ENCODE measurements at regions not wholly inside any gene's neighbourhood (a gene's known extent, or its start where the extent isn't known, plus 50 kb on each side); places are given as distances from the start of the nearest gene placed in this dataset.

DNA sequence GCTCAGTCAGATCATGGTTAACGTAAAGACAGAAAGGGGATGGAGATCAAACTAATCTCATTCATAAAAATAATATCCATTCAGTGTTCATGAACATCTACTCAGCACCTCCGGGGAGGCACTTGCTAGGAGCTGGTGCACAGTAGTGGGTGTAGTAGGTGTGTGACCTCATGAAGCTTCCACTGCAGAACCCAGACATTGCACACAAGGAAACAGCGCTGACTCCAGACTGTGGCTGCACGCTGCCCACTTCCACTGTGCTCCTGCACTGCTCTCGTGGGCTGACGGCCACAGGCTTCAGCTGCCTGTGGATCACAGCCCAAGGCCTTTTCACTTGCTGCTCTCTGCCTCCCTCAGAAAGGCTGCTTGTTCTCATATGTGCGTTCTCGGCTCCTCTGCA lies 214.4 kb upstream of the ZNF507 start:
- DNase-seq, result no peak

DNA sequence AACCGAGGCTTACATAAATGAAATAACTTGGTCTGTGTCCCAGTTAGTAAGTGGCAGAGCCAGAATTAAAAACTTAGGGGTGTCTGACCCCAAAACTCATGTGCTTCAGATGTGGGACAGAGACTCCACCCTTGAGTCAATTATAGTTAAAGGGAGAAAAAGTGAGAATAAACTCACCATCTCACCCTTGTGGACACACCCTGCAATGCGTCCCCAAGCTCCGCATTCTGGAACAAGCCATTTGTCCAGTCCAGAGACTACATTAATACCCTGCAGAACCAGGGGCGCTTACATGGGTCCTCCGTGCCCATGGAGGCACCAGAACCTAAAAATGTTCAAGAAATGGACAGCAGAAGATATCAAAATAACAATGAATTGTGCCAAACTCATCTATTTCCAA lies 207.0 kb upstream of the ZNF507 start:
- no peak for DNase-seq

DNA sequence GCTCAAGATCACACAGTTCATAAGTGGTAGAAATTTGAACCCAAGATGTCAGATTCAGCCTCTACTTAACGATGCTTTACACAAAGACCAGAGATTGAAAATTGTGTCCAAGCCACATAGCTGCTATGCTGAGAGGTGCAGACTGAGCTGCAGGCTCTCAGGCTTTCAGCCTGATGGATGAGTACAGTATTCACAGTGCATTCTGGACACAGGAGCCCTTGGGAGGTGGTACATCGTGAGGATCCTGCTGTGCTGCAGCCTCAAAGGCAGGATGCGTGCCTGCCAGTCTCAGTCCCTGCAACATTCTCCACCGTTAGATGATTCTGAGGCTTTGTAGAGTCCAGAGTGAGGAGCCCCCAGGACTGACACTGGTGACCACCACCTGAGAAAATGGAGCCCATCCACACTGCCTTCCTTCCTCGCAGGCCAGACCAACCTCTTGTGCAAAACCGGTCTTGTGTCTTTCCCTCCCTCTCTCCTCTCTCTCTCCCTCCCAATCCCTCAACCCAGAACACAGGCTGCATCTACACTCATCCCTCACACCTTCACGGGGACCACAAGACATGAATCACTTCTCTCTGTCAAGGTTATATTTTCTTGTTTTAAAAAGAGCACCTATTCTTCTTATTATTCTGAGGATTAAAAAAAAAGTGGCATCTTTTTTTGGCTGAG lies 203.4 kb upstream of the ZNF507 start:
- DNase-seq, result no peak

DNA sequence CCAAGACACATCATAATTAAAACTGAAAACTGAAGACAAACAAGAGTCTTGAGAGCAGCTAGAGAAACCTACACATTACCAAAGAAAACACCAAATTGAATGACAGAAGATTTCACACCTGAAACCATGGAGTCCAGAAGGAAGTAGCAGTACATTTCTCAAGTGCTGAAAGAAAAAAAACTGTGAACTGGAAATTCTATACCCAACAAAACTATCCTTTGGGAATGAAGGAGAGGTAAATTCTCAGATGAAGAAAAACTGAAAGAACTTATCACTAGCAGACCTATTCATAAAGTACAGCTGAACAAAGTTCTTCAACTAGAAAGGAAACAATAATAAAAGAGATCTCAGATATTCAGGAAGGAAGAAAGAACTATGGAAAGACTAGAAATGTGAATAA lies 198.7 kb upstream of the ZNF507 start:
- DNase-seq, result no peak

DNA sequence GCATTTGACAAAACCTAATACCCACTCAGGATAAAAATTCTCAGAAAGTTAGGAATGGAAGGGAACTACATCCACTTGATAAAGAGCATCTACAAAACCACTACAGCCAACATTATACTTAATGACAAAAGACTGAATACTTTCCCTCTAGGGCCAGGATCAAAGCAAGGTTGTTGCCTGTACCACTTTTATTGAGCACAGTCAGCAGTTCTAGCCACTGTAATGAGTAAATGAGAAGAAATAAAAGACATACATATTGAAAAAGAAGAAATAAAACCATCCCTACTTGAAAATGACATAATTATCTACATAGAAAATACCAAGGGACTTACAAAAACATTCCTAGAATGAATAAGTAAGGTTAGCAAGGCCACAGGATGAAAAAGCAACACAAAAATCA lies 194.8 kb upstream of the ZNF507 start:
- no peak for DNase-seq

DNA sequence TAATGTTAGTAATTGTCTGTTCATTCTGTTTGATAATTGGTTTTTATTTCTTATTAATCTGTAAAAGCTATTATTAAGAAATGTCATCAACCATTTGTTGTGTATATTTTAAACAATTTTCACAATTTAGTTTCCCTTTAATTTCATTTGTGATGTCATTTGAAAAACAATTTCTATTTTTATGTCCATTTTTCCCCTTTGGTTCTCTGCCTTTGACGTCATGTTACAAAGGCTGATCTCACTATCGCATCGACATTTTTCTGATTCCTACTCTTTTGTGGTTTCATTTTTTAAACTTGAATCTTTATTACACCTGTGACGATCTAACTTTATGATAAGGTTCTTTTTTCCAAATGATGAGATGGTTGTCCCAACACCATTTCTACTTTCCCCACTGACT lies 191.0 kb upstream of the ZNF507 start:
- DNase-seq, result no peak

DNA sequence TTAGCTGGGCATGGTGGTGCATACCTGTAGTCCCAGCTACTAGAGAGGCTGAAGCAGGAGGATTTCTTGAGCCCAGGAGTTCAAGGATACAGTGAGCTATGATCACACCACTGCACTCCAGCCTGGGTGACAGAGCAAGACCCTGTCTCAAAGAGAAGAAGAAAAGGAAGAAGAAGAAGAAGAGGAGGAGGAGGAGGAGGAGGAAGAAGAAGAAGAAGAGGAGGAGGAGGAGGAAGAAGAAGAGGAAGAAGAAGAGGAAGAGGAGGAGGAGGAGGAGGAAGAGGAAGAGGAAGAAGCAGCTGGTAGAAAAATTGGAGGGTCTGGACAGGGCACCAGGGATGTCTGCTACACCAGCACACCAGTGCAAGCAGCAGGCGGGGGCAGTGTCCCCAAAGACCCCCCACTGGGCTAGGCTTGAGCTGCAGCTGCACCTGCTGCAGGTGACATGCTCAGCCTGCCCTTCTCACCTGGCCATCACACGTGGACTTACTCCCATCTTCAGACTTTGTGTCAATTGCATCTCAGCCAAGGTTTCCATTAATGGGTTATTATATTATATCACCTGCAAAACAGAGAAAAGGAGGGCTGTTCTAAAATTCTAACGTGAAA lies 180.9 kb upstream of the ZNF507 start:
- DNase-seq, result no peak

DNA sequence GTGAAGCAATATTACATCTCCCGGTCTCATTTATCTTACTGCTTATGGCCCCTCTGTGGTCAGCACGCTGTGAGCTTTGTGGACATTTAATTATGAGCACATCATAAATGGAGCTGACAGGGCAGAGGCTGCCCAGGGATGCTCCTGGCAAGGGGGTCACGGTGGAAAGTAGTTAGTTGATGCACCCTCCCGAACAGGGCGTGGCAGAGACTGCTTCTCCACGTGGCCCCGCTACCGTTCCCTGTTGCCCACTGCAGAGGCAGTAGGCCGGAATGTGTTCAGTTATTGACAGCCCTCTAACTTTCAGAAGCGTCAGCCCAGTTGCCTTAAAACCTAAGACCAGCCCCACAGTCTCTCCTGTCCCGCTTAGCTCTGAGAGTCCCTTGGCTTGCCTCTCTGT lies 180.3 kb upstream of the ZNF507 start:
- DNase-seq, result no peak

DNA sequence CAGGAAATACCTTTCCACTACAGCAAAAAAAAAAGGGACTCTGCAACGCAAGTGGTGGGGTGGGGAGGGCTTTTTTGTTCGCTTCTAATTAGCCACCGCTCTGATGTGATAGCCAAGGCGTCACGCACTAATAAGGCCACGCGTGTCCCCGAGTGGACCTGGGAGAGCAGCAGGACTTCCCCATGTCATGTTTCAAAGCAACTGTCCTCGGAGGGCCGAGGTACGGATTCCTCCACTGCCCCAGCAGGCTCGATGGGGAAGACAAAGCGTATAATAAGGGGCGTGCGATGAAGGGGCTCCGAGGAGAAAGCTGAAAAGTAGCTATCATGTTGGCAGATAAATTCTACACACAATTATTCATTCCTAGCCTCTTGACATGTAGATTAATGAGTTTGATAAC lies 179.7 kb upstream of the ZNF507 start:
- DNase-seq, result no peak

DNA sequence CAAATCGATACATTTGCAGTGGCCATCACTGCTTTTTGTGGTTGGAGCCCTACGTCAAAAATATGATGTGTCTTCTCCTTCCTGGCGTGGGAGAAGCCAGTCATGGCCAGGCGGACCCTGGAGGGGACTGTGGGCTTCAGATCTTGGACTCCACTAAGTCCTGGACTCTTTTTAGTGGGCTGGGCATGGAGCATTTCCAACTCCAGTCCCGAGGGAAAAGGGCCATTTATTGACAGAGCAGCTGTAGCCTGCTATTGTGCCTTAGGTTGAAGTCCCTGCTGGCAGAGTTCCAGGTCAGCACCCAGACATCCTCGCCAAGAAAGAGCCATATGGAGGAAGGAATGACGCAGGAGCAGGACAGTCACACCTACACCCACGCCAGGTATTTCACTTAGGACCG lies 179.2 kb upstream of the ZNF507 start:
- DNase-seq, result no peak

DNA sequence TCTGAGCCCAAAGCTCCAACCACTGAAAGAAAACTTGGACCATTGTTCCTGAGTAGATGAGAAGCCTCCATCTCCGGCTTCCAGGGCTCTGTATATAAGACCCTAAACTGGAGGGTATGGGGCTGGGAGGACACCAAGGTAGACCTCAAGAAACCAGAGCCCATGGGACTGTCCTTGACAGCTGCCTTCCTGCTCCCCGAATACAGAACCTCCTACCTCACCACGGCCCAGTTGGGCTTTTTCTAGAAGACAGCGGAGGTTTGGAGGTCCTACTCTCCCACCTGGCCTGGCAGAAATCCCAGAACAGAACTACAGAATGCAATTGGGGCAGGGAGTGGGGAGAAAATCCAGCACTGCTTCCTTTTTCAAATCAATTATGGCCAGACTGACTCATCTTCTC lies 177.3 kb upstream of the ZNF507 start:
- no peak for DNase-seq

DNA sequence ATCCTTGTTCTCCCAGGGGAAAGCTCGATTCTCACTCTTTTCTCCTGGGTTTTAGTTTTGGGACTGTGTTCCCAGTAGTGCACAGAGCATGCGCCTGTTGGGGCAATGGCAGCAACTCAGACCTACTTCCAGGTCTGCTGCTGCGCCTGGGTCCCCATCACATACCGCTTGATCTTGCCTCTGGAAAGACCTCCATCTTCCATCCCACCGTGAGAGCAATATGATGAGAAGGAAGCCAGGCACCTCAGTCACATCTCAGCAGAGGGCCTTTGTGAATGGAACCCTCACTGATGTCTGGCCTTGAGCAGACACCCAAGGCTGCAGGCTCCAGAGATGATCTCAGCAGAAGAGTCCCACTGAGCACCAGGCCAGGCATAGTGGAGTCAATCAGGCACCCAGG lies 176.8 kb upstream of the ZNF507 start:
- no peak for DNase-seq

DNA sequence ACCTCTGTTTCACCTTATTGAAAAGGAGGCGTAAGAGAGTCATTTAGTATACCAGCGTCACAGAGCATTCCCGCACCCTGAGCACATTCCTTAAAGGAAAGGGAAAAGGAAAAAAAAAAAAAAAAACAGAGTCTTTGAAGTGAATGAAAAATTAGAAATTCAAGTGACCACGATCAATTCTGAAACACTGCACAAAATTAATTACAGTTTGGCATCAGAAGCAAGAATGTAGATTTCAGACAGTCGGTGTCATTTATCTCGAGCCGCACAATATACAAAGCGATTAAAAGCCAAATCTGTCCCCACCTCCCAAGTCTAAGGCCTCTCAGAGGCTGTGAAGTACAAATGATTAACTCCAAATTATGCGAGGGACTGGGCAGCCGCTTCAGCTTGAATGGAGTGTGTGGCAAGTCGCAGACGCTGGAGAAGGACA lies 173.7 kb upstream of the ZNF507 start:
- DNase-seq, result no peak

DNA sequence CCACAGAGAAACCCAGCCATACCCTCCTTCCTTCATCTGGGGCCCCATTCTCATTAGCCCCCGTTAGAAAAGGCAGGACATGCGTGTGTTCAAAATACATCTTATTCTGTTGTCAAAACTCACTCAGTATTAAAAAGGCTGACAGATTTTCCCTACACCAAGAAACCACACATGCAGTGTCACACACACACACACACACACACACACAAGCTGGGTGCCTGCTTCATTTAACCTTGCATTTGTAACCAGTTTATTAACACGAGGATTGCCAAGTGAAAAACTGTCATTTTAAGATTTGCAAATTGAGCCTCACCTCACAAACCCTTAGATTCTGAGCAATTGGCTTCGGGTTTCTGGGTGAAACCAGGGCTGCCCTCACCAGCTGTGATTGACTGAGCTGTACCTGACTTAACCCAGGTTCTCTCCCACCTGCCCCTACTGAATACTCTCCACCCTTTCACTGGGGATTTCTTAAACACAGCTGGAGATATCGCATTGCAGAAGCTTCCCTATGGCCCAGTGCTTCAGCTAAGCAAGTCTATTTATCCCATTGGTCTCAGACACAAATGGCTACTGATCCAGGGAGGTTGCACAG lies 172.7 kb upstream of the ZNF507 start:
- DNase-seq, result no peak

DNA sequence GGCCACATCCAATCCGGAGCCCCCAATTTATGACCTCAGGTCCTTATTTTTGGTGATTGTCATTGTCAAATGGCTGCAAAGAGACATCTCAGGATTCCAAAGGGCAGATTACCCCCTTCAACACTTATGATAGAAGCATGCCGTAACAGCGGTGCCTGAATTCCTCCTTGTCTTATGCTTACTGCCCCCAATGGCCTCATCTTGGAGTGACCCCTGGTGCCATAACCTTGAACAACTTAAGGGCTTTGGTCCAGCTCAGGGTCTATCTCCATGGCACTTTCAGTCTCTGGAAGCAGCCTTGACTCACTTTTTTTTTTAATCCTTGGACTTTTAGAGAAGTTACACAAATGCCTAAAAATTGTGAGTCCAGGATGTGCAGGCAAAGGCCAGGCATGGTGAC lies 171.6 kb upstream of the ZNF507 start:
- DNase-seq, result no peak

DNA sequence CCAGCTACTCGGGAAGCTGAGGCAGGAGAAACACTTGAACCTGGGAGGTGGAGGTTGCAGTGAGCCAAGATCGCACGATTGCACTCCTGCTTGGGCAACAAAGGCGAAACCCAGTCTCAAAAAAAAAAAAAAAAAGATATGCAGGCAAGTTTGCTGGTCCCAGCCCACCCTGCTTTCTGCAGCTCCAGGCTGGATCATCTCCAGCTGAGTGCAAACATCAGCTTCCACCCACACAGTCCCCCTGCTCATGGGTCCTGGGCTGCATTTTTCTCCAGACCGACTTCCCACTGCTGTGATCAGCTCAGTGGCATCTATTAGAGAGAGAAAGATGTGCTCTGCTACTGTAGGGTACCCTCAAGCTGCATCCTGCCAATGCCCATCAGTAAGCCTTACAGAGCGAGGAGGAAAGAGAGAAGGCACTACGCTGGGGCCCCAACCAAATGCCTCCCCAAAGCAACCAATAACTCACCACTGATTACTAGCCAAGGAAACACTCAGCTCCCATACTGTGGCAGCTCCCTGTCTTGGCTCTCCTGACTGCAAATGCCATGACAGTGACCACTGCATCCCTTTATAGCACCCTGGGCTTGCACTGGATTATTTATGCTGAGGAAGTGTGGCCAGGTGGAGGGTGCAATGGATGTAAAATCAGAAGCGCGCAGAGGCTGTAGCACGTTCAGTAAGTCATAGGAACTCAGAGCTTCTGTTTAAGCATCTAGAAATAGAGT lies 170.9 kb upstream of the ZNF507 start:
- no peak for DNase-seq

DNA sequence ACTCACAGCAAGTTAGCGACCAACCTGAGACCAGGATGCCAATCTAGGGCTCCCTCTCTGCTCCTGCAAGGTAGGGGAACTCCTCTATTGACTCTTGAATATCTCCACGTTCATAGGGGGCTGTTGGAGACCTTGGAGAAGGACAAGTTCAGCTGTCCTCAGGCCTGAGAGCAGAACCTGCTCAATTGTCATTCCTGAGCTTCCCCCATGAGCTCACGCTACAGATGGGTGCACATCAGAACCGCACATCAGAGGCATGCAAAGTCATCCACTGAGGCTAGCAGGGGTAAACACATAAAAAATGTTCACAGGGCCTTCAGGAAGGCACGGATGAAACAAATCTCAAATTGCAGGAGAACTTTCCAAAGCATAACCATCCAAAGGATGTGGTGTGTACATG lies 168.8 kb upstream of the ZNF507 start:
- no peak for DNase-seq

DNA sequence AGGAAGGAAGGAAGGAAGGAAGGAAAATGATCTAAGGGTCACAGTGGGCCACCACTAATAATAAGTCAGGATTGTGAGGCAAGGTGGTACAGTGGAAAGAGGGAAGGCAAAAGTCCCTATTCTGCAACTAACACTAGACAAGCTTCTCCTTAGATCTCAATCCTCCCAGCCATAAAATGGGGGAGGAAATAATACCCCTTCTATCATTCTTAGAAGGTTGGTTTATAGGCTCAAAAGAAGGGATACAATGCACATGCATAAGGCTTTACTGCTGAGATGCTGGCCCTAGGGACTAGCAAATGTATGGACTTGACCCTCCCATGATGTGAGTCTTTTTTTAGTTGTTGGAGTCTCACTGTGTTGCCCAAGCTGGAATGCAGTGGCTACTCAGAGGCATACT lies 167.7 kb upstream of the ZNF507 start:
- no peak for DNase-seq

DNA sequence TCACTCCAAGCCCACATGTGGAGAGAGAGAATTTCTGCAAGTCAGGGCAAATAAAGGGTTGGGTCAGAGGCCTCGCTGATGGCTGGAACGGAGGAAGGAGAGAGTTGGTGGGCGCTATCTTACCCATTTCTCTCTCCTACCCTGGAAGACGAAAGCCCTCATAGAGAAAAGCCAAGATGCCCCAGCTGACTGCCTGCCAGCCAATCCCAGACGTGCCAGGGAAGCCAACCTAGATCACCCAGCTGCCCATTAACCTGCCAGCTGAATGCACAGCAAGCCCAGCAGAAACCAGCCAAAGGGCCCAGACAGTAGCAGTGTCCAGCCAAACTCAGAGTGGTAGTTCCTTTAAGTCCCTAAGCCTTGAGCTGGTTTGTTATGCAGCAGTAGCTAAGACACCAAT lies 167.0 kb upstream of the ZNF507 start:
- no peak for DNase-seq

DNA sequence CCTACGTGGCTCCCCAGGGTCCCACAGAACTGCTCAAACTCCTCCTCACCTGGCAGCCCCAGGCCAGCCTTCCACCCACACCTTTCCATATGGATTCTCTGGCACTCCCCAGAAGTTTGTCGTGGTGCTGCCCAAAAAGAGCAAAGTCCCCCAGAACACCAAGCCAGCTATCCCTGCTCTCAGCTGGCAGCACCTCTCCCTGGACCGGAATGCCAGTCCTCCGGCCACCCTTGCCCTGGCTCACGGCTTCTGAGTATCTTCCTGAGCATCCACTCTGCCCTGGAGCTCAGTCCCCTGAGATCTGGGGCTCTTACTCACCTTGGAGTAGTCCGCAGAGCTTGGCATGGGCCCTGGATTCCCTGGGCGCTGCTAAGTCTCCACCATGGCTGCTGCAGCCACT lies 166.5 kb upstream of the ZNF507 start:
- DNase-seq, result no peak

DNA sequence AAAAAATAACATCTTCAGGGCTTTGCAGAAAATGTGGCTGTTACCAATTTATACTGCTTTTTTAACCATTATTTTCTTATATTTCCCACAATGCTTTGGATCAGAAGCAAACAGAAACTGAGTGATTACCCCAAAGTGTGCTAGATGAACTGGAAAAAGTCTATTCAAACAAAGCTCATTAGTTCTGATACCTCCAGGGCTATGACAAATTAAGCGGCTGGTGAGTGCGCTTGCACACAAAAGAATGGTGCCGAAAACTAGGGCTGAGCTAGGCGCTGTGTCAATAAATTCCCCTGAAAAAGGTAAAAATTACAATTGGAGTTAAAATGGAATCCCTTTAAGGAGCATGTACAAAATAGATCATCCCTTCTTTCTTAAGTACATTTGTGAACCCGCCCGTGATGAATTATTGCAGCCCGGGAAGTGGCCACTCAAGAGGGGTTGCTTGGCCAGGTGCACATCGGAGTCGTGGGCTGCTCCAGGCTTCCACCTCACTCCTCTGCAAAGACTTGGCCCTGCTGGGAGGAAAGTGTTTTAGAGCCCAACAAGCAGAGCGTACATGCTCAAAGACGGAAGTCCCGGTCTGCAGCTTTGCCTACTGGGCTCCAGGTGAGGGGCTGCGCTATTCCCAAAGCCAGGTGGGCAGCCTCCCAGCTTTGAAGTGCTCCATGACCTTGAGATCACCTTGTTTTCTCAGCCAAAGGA lies 164.0 kb upstream of the ZNF507 start:
- no peak for DNase-seq

DNA sequence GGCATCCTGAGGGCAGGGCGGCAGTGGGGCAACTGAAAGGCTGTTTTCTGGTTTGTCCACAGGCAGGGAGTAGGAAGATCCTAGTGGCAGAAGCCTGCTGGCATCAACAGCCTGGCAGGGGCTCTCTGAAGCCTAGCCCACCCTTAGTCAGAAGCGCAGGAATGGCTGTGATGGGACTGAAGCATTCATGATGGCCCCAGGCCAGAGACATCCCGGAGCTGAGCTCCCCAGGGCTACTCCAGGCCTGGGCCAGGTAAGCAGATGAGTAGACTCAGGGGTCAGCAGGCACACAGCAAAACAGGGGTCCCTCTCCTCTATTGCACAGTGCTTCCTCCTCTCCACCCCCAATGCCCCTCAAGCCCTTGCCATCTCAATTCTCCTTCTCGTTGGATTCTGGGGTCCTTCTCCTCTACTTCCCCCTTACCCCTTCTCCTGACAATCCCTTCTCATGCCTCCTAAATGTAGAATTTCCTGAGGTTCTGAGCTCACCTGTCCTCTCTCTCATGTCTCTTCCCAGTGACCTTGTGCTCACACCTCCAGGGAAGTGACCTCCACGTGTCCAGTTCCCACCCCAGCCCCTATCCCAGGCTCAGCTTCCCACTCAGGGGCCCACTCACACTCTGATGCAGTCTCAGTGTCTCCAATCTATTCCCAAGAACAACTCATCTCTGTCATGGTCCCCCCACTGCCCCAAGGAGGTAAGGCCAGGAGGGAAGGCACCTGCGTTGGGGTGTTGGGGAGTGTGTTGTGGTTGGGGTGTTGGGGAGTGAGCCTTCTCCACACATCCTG lies 158.7 kb upstream of the ZNF507 start:
- DNase-seq, result no peak
